GM18861 (cell line): ENCODE measurements at regions not wholly inside any gene's neighbourhood (a gene's known extent, or its start where the extent isn't known, plus 50 kb on each side); places are given as distances from the start of the nearest gene placed in this dataset.

Experiments
- ATAC-seq: cut with Tn5 transposase; IDR thresholded peaks from one replicate; pipeline ENCODE4 v1.9.1; 2021; ENCODE audit not compliant: unreplicated experiment

GRCh38 chr3:90010341-90010740 is 902.9 kb downstream of the EPHA3 start:
- no peak for ATAC-seq

- ATAC-seq, result no peak
Measured at GRCh38 chr3:90011131-90011530, 903.7 kb downstream of the EPHA3 start.

- no peak for ATAC-seq
Measured at GRCh38 chr3:90011596-90011995, 904.2 kb downstream of the EPHA3 start.

- no peak for ATAC-seq
Measured at GRCh38 chr3:90011996-90012395, 904.6 kb downstream of the EPHA3 start.

- ATAC-seq, result no peak
Measured at GRCh38 chr3:90015688-90016356, 908.4 kb downstream of the EPHA3 start.

GRCh38 chr3:90016555-90016954 is 909.1 kb downstream of the EPHA3 start:
- ATAC-seq, result no peak

- no peak for ATAC-seq
Measured at GRCh38 chr3:90018779-90019178, 911.4 kb downstream of the EPHA3 start.

GRCh38 chr3:90025019-90025418 is 917.6 kb downstream of the EPHA3 start:
- ATAC-seq, result no peak

- no peak for ATAC-seq
Measured at GRCh38 chr3:90026406-90026805, 919.0 kb downstream of the EPHA3 start.

- ATAC-seq, result no peak
Measured at GRCh38 chr3:90031121-90031520, 923.7 kb downstream of the EPHA3 start.

- no peak for ATAC-seq
Measured at GRCh38 chr3:90032980-90033641, 925.7 kb downstream of the EPHA3 start.

GRCh38 chr3:90034038-90034437 is 926.6 kb downstream of the EPHA3 start:
- ATAC-seq, result no peak

- ATAC-seq, result no peak
Measured at GRCh38 chr3:90035643-90036042, 928.2 kb downstream of the EPHA3 start.

- ATAC-seq, result no peak
Measured at GRCh38 chr3:90036939-90037469, 929.6 kb downstream of the EPHA3 start.

- ATAC-seq, result no peak
Measured at GRCh38 chr3:90039994-90040393, 932.6 kb downstream of the EPHA3 start.

GRCh38 chr3:90040554-90040953 is 933.1 kb downstream of the EPHA3 start:
- ATAC-seq, result no peak

- no peak for ATAC-seq
Measured at GRCh38 chr3:90041995-90042394, 934.6 kb downstream of the EPHA3 start.

GRCh38 chr3:90043287-90043686 is 935.9 kb downstream of the EPHA3 start:
- no peak for ATAC-seq

GRCh38 chr3:90044084-90044816 is 936.8 kb downstream of the EPHA3 start:
- ATAC-seq, result no peak

- no peak for ATAC-seq
Measured at GRCh38 chr3:90052425-90052950, 945.1 kb downstream of the EPHA3 start.

GRCh38 chr3:90054311-90054710 is 946.9 kb downstream of the EPHA3 start:
- no peak for ATAC-seq

- ATAC-seq, result no peak
Measured at GRCh38 chr3:90055666-90056065, 948.2 kb downstream of the EPHA3 start.
